ENCODE measurements at regions not wholly inside any gene's neighbourhood (a gene's known extent, or its start where the extent isn't known, plus 50 kb on each side); places are given as distances from the start of the nearest gene placed in this dataset.

- CTCF ChIA-PET: no interaction called here
- no peak for TF ChIP-seq NFRKB (IDR thresholded peaks at IDR 0.05)
- TF ChIP-seq SP1 (IDR thresholded peaks at IDR 0.05): no peak
These were observed 1237.8 kb downstream of the NCAM2 start for GRCh38 chr21:22235866-22236590.

GRCh38 chr21:22244516-22244915 lies 1246.3 kb downstream of the NCAM2 start:
- no peak for DNase-seq (ENCODE audit: extremely low spot score)
- no peak for TF ChIP-seq ELF4 (IDR thresholded peaks at IDR 0.05)
- no peak for TF ChIP-seq FOXM1 (IDR thresholded peaks at IDR 0.05; ENCODE audit: borderline replicate concordance)
- no peak for TF ChIP-seq ZNF384 (IDR thresholded peaks at IDR 0.05)
- no peak for TF ChIP-seq PKNOX1 (IDR thresholded peaks at IDR 0.05)
- no peak for TF ChIP-seq NFRKB (IDR thresholded peaks at IDR 0.05)
- TF ChIP-seq FOXA1 (IDR thresholded peaks at IDR 0.05): no peak
- TF ChIP-seq BHLHE40 (IDR thresholded peaks at IDR 0.05; ENCODE audit: borderline replicate concordance): no peak
- no peak for TF ChIP-seq ARNT (IDR thresholded peaks at IDR 0.05)
- no peak for TF ChIP-seq L3MBTL2 (conservative IDR thresholded peaks at IDR 0.05)
- TF ChIP-seq HDGF (IDR thresholded peaks at IDR 0.05; ENCODE audit: borderline replicate concordance): no peak
- no peak for TF ChIP-seq FOXK2 (IDR thresholded peaks at IDR 0.05)
- TF ChIP-seq CTBP1 (IDR thresholded peaks at IDR 0.05; ENCODE audit: borderline replicate concordance): no peak
- no peak for TF ChIP-seq SUZ12 (IDR thresholded peaks at IDR 0.05)
- TF ChIP-seq LEF1 (IDR thresholded peaks at IDR 0.05; ENCODE audit: borderline replicate concordance): no peak
- TF ChIP-seq SP1 (IDR thresholded peaks at IDR 0.05): no peak
- no peak for TF ChIP-seq TARDBP (IDR thresholded peaks at IDR 0.05)
- ChIA-PET CTCF (no interaction called here), POLR2A (no interaction called here)

More at GRCh38 chr21:22235866-22236590, 1237.8 kb downstream of the NCAM2 start:
- DNase-seq (ENCODE audit: extremely low spot score): no peak
- POLR2A ChIA-PET: no interaction called here

GRCh38 chr21:22250355-22250754 lies 1252.1 kb downstream of the NCAM2 start:
- TF ChIP-seq PKNOX1 (IDR thresholded peaks at IDR 0.05): no peak
- no peak for TF ChIP-seq SP1 (IDR thresholded peaks at IDR 0.05)
- no peak for TF ChIP-seq HDGF (IDR thresholded peaks at IDR 0.05; ENCODE audit: borderline replicate concordance)
- TF ChIP-seq FOXM1 (IDR thresholded peaks at IDR 0.05; ENCODE audit: borderline replicate concordance): no peak
- TF ChIP-seq ELF4 (IDR thresholded peaks at IDR 0.05): no peak
- POLR2A ChIA-PET: no interaction called here
- CTCF ChIA-PET: no interaction called here
- no peak for DNase-seq (ENCODE audit: extremely low spot score)

GRCh38 chr21:22253761-22254160 lies 1255.6 kb downstream of the NCAM2 start:
- ChIA-PET POLR2A (no interaction called here), CTCF (no interaction called here)
- no peak for TF ChIP-seq FOXM1 (IDR thresholded peaks at IDR 0.05; ENCODE audit: borderline replicate concordance)
- TF ChIP-seq SP1 (IDR thresholded peaks at IDR 0.05): no peak
- no peak for TF ChIP-seq ELF4 (IDR thresholded peaks at IDR 0.05)
- no peak for TF ChIP-seq ZNF384 (IDR thresholded peaks at IDR 0.05)
- no peak for DNase-seq (ENCODE audit: extremely low spot score)

GRCh38 chr21:22258821-22259220 lies 1260.6 kb downstream of the NCAM2 start:
- ChIA-PET CTCF (no interaction called here), POLR2A (no interaction called here)
- DNase-seq (ENCODE audit: extremely low spot score): no peak
- TF ChIP-seq PKNOX1 (IDR thresholded peaks at IDR 0.05): no peak

- TF ChIP-seq NFRKB (IDR thresholded peaks at IDR 0.05) (no peak), SP1 (IDR thresholded peaks at IDR 0.05) (no peak), CTBP1 (IDR thresholded peaks at IDR 0.05; ENCODE audit: borderline replicate concordance) (no peak), SUZ12 (IDR thresholded peaks at IDR 0.05) (no peak), ARNT (IDR thresholded peaks at IDR 0.05) (no peak), FOXK2 (IDR thresholded peaks at IDR 0.05) (no peak), ZNF384 (IDR thresholded peaks at IDR 0.05) (no peak), BHLHE40 (IDR thresholded peaks at IDR 0.05; ENCODE audit: borderline replicate concordance) (no peak)
- ChIA-PET POLR2A (no interaction called here), CTCF (no interaction called here)
- no peak for DNase-seq (ENCODE audit: extremely low spot score)
These were observed 1262.1 kb downstream of the NCAM2 start for GRCh38 chr21:22260274-22260673.

GRCh38 chr21:22263890-22264289 lies 1265.7 kb downstream of the NCAM2 start:
- POLR2A ChIA-PET: no interaction called here
- CTCF ChIA-PET: no interaction called here
- TF ChIP-seq FOXM1 (IDR thresholded peaks at IDR 0.05; ENCODE audit: borderline replicate concordance): no peak
- TF ChIP-seq TARDBP (IDR thresholded peaks at IDR 0.05): no peak
- TF ChIP-seq SP1 (IDR thresholded peaks at IDR 0.05): no peak
- TF ChIP-seq NFRKB (IDR thresholded peaks at IDR 0.05): no peak
- TF ChIP-seq SUZ12 (IDR thresholded peaks at IDR 0.05): no peak
- TF ChIP-seq CTBP1 (IDR thresholded peaks at IDR 0.05; ENCODE audit: borderline replicate concordance): no peak
- TF ChIP-seq HDGF (IDR thresholded peaks at IDR 0.05; ENCODE audit: borderline replicate concordance): no peak
- TF ChIP-seq FOXK2 (IDR thresholded peaks at IDR 0.05): no peak
- DNase-seq (ENCODE audit: extremely low spot score): no peak
